H1 (cell line): ENCODE measurements at regions not wholly inside any gene's neighbourhood (a gene's known extent, or its start where the extent isn't known, plus 50 kb on each side); places are given as distances from the start of the nearest gene placed in this dataset.

Source experiments
- CHD7 ChIP-seq: fragments of 300-600 bp; sonication (generic); IDR thresholded peaks from 2 replicates; pipeline ENCODE4 v1.7.1; 2012; ENCODE audit warnings: low read length, moderate library complexity, mild to moderate bottlenecking, inconsistent platforms; ENCODE audit not compliant: insufficient replicate concordance
- CTCF ChIP-seq, 3 experiments: IDR thresholded peaks; 1 replicate in 2 of 3; 2 replicates in 1 of 3; pipeline versions ENCODE4 v1.5.1 to v1.6.1; 2011; ENCODE audit warnings: low read length in 3 of 3, mild to moderate bottlenecking in 3 of 3, inconsistent platforms in 2 of 3, low read depth in 1 of 3, moderate library complexity in 1 of 3; ENCODE audit not compliant: insufficient read depth in 1 of 3; ENCODE audit errors: control extremely low read depth in 1 of 3
- EGR1 ChIP-seq: IDR thresholded peaks from 2 replicates; pipeline ENCODE4 v1.6.1; 2011; ENCODE audit warnings: low read depth, low read length, borderline replicate concordance
- EP300 ChIP-seq, 2 experiments: IDR thresholded peaks; 1 replicate in 1 of 2; 2 replicates in 1 of 2; pipeline ENCODE4 v1.6.1; 2011 to 2012; ENCODE audit warnings: low read depth in 2 of 2, low read length in 2 of 2, mild to moderate bottlenecking in 2 of 2, borderline replicate concordance in 1 of 2, inconsistent platforms in 1 of 2, moderate library complexity in 1 of 2
- HDAC2 ChIP-seq, 2 experiments: fragments of 300-600 bp in 1 of 2; sonication (generic) in 1 of 2; IDR thresholded peaks; 2 replicates each; pipeline ENCODE4 v1.6.1; 2011 to 2012; ENCODE audit warnings: low read depth in 2 of 2, low read length in 2 of 2, mild to moderate bottlenecking in 2 of 2, moderate library complexity in 2 of 2, borderline replicate concordance in 1 of 2, inconsistent platforms in 1 of 2
- HDAC6 ChIP-seq: IDR thresholded peaks from one replicate; pipeline ENCODE4 v1.7.1; 2012; ENCODE audit warnings: low read depth, mild to moderate bottlenecking, inconsistent platforms, low read length, moderate library complexity
- JUND ChIP-seq: IDR thresholded peaks from 2 replicates; pipeline ENCODE4 v1.6.1; 2011; ENCODE audit warnings: mild to moderate bottlenecking, improper control_type of control experiment, low read length
- MAFK ChIP-seq: IDR thresholded peaks from 2 replicates; pipeline ENCODE4 v1.6.1; 2012; ENCODE audit warnings: low read depth, mild to moderate bottlenecking, improper control_type of control experiment, low read length
- POLR2A ChIP-seq, 2 experiments: IDR thresholded peaks; 1 replicate in 1 of 2; 2 replicates in 1 of 2; pipeline ENCODE4 v1.6.1; 2011; ENCODE audit warnings: low read depth in 2 of 2, low read length in 2 of 2, mild to moderate bottlenecking in 2 of 2; ENCODE audit errors: control extremely low read depth in 1 of 2
- POLR2AphosphoS5 ChIP-seq: IDR thresholded peaks from 2 replicates; pipeline ENCODE4 v1.6.1; 2011; ENCODE audit warnings: low read depth, low read length
- RFX5 ChIP-seq: IDR thresholded peaks from 2 replicates; pipeline ENCODE4 v1.6.1; 2011; ENCODE audit warnings: low read depth, low read length, improper control_type of control experiment, borderline replicate concordance
- RXRA ChIP-seq: IDR thresholded peaks from 2 replicates; pipeline ENCODE4 v1.6.1; 2011; ENCODE audit warnings: low read depth, mild to moderate bottlenecking, low read length, moderate library complexity; ENCODE audit not compliant: insufficient read depth
- TBP ChIP-seq: IDR thresholded peaks from 2 replicates; pipeline ENCODE4 v1.6.1; 2011; ENCODE audit warnings: low read depth, low read length, improper control_type of control experiment
- TF ChIP-seq, protein P1 (sequence below): IDR thresholded peaks from 2 replicates; pipeline ENCODE4 v1.6.1; 2012; ENCODE audit warnings: inconsistent platforms

DNA sequence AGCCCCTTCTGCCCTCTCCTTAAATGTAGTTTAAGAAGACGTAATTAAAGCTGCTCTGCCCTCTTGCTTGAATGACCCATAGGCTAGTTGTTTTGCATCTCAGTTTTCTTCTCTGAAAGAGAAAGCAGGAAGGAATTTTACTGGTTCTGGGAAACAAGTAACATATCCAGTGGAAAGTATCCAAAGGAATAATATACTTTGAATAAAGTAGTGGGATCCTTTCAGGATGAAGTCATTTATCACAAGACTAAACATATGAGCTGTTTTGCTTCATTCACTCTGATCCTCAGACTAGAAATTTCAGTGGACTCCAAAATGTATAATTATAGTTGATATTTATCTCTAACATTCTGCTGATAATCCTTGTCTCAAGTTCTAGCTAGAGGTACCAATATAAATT is 1297.6 kb upstream of the GOT2 start:
- TF ChIP-seq MAFK (no peak), JUND (no peak), EP300 (IDR thresholded peaks at IDR 0.05; ENCODE audit: borderline replicate concordance in 1 of 2, low read depth in 2 of 2, low read length in 2 of 2) (no peak), CTCF (IDR thresholded peaks at IDR 0.05; ENCODE audit: control extremely low read depth in 1 of 3, insufficient read depth in 1 of 3, low read depth in 1 of 3, low read length in 3 of 3) (no peak), POLR2AphosphoS5 (no peak), RFX5 (no peak), TBP (no peak), RXRA (no peak), CHD7 (no peak), EGR1 (no peak), POLR2A (IDR thresholded peaks at IDR 0.05; ENCODE audit: control extremely low read depth in 1 of 2, low read depth in 2 of 2, low read length in 2 of 2) (no peak), HDAC2 (IDR thresholded peaks at IDR 0.05; ENCODE audit: borderline replicate concordance in 1 of 2, low read depth in 2 of 2, low read length in 2 of 2) (no peak), HDAC6 (no peak)
- TF ChIP-seq, protein P1, sequence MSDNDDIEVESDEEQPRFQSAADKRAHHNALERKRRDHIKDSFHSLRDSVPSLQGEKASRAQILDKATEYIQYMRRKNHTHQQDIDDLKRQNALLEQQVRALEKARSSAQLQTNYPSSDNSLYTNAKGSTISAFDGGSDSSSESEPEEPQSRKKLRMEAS: no peak
